ENCODE measurements at regions not wholly inside any gene's neighbourhood (a gene's known extent, or its start where the extent isn't known, plus 50 kb on each side); places are given as distances from the start of the nearest gene placed in this dataset.
"Not testable (repeated sequence)": the region's sequence is repeated elsewhere in the genome, so short reads cannot be mapped to it uniquely, and the experiment has no call there.

DNA sequence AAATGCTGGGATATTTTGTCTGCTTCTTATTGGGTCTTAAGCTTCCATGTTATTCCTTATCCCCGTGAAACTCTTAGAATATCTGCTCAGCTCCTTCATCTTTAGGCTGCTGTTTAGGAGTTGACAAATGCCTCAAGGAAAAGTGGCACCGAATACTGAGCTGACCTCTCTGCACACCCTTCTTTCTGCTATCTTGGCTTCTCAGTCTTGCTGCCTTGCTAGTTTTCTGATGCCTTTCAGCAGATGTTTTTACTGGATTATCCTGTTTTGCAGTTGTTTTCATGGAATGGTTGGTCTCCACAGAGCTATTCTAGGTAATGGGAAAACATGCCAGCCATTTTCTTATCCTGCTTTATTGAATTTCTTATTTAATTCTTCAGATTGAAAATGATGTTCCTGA lies 86.3 kb downstream of the GYPE start:
- no peak for DNase-seq
- intact Hi-C loops (cut with DNase I; ENCODE audit: low total_unique reads) = no loop called here
- Histone ChIP-seq H3K4me1 (no peaks in the 10 kb centered on the region), H3K27ac (no peak overlapping the region), H3K36me3 (no peaks in the 10 kb centered on the region), H3K9me3 (no peaks in the 10 kb centered on the region), H3K27me3 (no peaks in the 10 kb centered on the region), H3K4me3 (no peak overlapping the region)
- TF ChIP-seq, protein P1, sequence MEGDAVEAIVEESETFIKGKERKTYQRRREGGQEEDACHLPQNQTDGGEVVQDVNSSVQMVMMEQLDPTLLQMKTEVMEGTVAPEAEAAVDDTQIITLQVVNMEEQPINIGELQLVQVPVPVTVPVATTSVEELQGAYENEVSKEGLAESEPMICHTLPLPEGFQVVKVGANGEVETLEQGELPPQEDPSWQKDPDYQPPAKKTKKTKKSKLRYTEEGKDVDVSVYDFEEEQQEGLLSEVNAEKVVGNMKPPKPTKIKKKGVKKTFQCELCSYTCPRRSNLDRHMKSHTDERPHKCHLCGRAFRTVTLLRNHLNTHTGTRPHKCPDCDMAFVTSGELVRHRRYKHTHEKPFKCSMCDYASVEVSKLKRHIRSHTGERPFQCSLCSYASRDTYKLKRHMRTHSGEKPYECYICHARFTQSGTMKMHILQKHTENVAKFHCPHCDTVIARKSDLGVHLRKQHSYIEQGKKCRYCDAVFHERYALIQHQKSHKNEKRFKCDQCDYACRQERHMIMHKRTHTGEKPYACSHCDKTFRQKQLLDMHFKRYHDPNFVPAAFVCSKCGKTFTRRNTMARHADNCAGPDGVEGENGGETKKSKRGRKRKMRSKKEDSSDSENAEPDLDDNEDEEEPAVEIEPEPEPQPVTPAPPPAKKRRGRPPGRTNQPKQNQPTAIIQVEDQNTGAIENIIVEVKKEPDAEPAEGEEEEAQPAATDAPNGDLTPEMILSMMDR (IDR thresholded peaks at IDR 0.05) = no peak

DNA sequence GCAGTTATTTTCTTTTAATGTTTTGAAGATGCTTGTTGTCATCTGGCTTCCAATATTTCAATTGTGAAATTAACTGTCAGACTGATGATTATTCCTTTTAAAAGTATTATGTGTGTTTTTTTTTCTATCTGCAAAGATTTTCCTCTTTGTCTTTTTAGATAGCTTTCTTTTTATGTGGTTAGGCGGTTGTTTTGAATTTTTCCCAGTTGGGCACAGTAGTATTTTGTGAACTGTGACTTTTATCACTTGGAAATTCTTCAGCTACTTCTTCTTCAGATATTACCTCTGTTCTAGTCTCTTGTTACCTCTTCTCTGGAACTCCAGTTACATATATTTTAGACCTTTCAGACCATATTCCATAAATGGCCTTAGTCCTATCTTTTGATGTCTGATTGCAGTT lies 87.5 kb downstream of the GYPE start:
- intact Hi-C loops (cut with DNase I; ENCODE audit: low total_unique reads) = not testable (repeated sequence)

DNA sequence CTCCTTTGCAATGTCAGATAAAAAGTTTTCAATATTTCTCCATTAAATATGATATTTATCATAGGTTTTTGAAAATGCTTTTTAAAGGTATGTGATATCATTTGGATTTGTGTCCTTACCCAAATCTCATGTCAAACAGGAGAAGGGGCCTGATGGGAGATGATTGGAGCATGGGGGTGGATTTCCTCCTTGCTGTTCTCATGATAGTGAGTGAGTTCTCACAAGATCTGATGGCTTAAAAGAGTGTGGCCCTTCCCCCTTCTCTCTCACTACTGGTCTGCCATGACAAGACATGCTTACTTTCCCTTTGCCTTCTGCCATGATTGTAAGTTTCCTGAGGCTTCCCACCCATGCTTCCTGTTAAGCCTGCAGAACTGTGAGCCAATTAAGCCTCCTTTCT lies 90.0 kb downstream of the GYPE start:
- H3K4me3 ChIP-seq; H3K27ac ChIP-seq; H3K9me3 ChIP-seq; H3K27me3 ChIP-seq; intact Hi-C loops (cut with DNase I; ENCODE audit: low total_unique reads); DNase-seq; H3K36me3 ChIP-seq; H3K4me1 ChIP-seq: not testable (repeated sequence)

More for the DNA sequence above, 87.5 kb downstream of the GYPE start:
- H3K9me3 ChIP-seq, H3K4me1 ChIP-seq, H3K27me3 ChIP-seq, H3K36me3 ChIP-seq, H3K27ac ChIP-seq, DNase-seq, H3K4me3 ChIP-seq: not testable (repeated sequence)

DNA sequence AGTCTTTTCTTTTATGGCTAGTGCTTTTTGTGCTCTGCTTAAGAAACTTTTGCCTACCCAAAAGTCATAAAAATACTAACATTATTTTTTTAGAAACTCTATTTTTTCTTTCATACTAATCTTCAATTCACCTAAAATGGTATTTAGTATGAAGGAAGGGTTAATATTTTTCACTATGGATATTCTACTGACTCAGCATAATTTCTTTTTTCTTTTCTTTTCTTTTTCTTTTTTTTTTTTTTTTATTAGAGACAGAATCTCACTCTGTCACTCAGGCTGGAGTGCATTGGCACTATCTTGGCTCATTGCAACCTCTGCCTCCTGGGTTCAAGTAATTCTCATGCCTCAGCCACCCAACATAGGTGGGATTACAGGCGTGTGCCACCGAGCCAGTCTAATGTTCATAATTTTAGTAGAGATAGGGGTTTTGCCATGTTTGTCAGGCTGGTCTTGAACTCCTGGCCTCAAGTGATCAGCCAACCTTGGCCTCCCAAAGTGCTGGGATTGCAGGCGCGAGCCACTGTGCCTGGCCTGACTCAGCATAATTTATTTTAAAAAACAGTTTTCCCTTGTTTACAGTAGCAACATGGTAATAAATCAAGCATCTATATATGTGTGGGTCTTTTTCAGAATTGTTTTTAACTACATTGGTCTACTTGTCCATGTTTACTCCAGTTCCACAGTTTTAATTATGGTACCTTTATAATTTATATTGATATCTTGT lies 91.8 kb downstream of the GYPE start:
- H3K27ac ChIP-seq; H3K4me1 ChIP-seq; H3K27me3 ChIP-seq; intact Hi-C loops (cut with DNase I; ENCODE audit: low total_unique reads); H3K36me3 ChIP-seq; DNase-seq; H3K9me3 ChIP-seq; H3K4me3 ChIP-seq: not testable (repeated sequence)

DNA sequence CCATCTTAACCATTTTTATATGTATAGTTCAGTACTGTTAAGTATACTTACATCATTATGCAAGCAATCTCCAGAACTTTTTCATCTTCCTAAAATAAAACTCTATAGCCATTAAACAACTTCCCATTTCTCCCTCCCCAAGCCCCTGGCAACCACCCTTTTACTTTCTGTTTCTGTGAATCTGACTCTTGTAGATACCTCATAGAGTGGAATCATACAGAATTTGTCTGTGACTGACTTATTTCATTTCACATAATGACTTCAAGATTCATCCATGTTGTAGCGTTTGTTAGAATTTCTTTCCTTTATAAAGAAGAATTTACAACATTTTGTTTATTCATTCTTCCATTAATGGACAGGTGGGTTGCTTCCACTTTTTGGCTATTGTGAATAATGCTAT lies 91.2 kb upstream of the FREM3 start:
- intact Hi-C loops (cut with DNase I; ENCODE audit: low total_unique reads); H3K36me3 ChIP-seq; H3K27me3 ChIP-seq; H3K27ac ChIP-seq; H3K4me1 ChIP-seq; DNase-seq; H3K4me3 ChIP-seq; H3K9me3 ChIP-seq: not testable (repeated sequence)

DNA sequence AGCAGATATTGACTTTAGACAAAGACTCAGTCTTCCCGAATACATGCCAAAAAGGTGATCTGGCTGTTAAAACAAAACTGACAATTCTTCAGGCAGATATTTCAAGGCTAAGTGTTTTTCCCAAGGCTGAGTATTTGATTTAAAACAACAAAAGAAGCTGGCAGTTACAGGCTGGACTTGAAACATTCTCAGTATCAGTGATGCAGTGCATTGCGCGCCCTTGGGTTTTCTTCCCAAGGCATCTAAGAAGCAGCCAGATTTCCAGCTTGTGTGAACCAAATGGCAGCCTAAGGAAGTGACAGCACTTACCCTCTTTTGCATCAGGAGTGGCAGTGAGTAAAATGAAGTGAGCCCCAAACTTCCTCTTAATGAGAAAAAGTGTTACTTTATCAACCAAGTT lies 90.0 kb upstream of the FREM3 start:
- DNase-seq; H3K4me3 ChIP-seq; intact Hi-C loops (cut with DNase I; ENCODE audit: low total_unique reads): not testable (repeated sequence)

DNA sequence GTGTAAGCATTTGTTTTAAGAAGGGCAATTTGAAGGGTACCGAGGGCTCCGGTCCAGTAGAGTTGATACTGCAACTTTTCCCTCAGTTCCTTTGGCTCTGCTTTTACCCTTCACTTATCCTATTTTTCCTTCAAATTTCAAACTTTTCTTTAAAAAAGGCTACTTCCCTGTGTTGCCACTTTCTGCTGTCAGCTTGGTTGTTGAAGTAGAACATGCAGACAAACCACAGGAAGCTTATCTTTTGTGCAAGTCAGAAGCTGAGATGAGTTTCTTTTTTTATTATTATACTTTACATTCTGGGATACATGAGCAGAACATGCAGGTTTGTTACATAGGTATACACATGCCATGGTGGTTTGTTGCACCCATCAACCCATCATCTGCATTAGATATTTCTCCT lies 89.1 kb upstream of the FREM3 start:
- not testable (repeated sequence) for DNase-seq

More for the DNA sequence above, 90.0 kb upstream of the FREM3 start:
- not testable (repeated sequence) for H3K4me1 ChIP-seq, H3K36me3 ChIP-seq, H3K27ac ChIP-seq, H3K27me3 ChIP-seq, H3K9me3 ChIP-seq

DNA sequence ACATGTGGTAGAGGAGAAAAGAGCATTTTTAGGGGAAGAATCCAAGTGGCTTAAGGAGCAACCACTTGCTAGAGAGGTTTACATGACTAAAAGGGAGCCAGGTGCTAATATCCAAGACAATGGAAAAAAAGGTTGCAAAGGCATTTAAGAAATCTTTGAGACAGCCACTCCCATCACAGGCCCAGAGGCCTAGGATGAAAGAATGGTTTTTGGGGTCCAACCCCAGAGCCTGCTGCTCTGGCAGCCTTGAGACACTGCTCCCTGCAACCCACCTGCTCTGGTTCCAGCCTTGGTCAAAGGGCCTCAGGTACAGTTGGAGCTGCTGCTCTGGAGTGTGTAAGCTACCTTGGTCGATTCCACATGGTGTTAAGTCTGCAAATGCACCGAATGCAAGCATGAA lies 84.1 kb upstream of the FREM3 start:
- H3K9me3 ChIP-seq = peaks cover 0 to 10% (median 0%) of the 10 kb centered on the region in 3 donors
- TF ChIP-seq, protein P1 (IDR thresholded peaks at IDR 0.05) = no peak

More for the DNA sequence above, 89.1 kb upstream of the FREM3 start:
- H3K4me1 ChIP-seq; intact Hi-C loops (cut with DNase I; ENCODE audit: low total_unique reads); H3K27me3 ChIP-seq; H3K9me3 ChIP-seq; H3K27ac ChIP-seq; H3K36me3 ChIP-seq; H3K4me3 ChIP-seq: not testable (repeated sequence)

DNA sequence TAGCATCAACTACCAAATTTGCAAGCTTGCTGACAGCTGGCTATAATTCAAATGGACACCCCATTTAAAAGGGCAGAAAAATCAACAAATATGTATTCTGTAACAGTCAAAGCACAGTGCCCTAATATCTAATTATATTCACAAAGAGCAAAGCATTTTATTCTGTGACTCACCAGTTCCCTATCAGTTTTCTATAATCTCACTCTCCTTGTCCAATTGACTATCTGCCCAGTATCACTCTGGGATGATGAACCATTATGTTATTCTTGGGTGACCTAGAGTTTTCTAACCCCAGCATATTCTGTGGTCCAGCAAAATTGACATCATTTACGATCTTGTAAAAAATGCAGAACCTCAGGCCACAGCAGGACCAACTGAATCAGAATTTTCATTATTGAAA lies 82.0 kb upstream of the FREM3 start:
- H3K4me3 ChIP-seq = no peak overlapping the region
- H3K27ac ChIP-seq = no peak overlapping the region
- intact Hi-C loops (cut with DNase I; ENCODE audit: low total_unique reads) = no loop called here
- DNase-seq = no peak
- H3K9me3 ChIP-seq = peaks cover 0 to 10% (median 0%) of the 10 kb centered on the region in 3 donors
- H3K4me1 ChIP-seq = no peaks in the 10 kb centered on the region
- no peaks in the 10 kb centered on the region for H3K36me3 ChIP-seq
- no peaks in the 10 kb centered on the region for H3K27me3 ChIP-seq
- TF ChIP-seq, protein P1 (IDR thresholded peaks at IDR 0.05) = no peak

More for the DNA sequence above, 84.1 kb upstream of the FREM3 start:
- Histone ChIP-seq H3K36me3 (no peaks in the 10 kb centered on the region), H3K4me1 (no peaks in the 10 kb centered on the region), H3K27me3 (no peaks in the 10 kb centered on the region), H3K4me3 (no peak overlapping the region), H3K27ac (no peak overlapping the region)
- DNase-seq = no peak
- intact Hi-C loops (cut with DNase I; ENCODE audit: low total_unique reads) = no loop called here
